Stimulated activated naive CD8-positive, alpha-beta T cell treated with anti-CD3 and anti-CD28 coated beads, Interleukin-15, Interleukin-2, amounts not matched to agents 100 ng/mL and 50 ng/mL, for 24 hours (primary cell): ENCODE measurements at regions not wholly inside any gene's neighbourhood (a gene's known extent, or its start where the extent isn't known, plus 50 kb on each side); places are given as distances from the start of the nearest gene placed in this dataset.

ENCODE experiments used
- H3K27ac Mint-ChIP-seq: one replicate; pipeline ENCODE4 v1.8.0; 2021; ENCODE audit warnings: mild to moderate bottlenecking, mixed read lengths
- H3K27me3 Mint-ChIP-seq: one replicate; pipeline ENCODE4 v1.8.0; 2021; ENCODE audit warnings: mixed read lengths
- H3K36me3 Mint-ChIP-seq: one replicate; pipeline ENCODE4 v1.8.0; 2021; ENCODE audit warnings: low read depth, mixed read lengths
- H3K4me1 Mint-ChIP-seq: one replicate; pipeline ENCODE4 v1.8.0; 2021; ENCODE audit warnings: low read depth, mixed read lengths
- H3K4me3 Mint-ChIP-seq: one replicate; pipeline ENCODE4 v1.8.0; 2021; ENCODE audit warnings: mild to moderate bottlenecking, mixed read lengths
- H3K9me3 Mint-ChIP-seq: one replicate; pipeline ENCODE4 v1.8.0; 2021; ENCODE audit warnings: mixed read lengths

DNA sequence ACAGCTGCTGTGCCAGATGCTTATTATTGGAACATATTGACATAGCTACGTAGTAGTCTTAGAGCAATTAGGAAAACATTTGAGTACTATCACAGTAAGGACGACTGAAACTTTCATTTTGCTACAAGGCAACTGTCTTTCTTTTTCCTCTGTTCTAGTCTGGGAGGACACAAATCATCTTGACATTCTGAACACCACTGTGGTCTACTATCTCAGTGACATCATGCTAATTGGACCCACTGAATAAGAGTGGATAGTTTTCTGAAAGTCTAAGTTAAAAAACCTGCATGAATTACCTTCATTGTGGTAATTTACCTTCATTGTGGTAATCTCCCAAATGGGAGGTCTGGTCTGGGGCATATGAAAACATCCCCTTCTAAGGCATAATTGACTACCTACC, 163.3 kb upstream of the MOCS1 start:
- H3K9me3 Mint-ChIP-seq: no peaks in the 10 kb centered on the region
- no peaks in the 10 kb centered on the region for H3K36me3 Mint-ChIP-seq
- no peak overlapping the region for H3K4me3 Mint-ChIP-seq
- H3K27ac Mint-ChIP-seq: no peak overlapping the region
- H3K4me1 Mint-ChIP-seq: no peaks in the 10 kb centered on the region
- no peaks in the 10 kb centered on the region for H3K27me3 Mint-ChIP-seq

DNA sequence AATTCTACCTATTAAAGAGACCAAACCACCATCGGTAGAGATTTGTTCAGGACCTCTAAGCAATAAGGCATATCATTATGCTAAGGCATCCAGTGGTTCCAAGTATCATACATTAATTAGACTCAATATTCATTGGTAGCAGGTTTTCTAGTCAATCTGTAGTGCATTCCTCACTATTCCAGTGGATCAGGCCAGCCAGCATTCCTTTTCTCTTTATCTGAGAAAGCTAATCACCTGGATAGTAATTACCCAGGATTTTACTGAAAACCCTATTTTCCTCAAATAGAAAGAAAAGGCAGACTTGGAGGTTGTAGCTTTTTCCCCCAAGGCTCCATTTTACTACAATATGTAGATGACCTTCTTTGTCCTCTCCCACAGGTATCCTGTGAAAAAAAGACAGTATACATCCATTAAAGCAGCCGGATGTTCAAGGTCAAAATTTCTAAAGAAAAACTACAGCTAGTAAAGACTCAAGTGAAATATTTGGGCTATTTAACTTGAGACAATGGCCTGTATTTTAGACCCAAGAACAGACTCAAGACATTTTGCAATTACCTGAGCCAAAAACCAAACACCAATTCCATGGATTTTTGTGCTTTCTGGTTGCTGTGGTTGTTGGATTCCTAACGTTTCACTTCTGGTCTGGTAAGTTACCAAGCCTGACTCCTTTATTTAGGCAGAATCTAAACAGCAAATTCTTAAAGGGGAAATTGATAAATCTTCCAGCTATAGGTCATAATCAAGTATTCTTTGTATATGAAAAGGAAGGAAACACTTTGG, 149.1 kb upstream of the MOCS1 start:
- no peaks in the 10 kb centered on the region for H3K4me1 Mint-ChIP-seq
- no peak overlapping the region for H3K4me3 Mint-ChIP-seq
- H3K27ac Mint-ChIP-seq: no peak overlapping the region
- no peaks in the 10 kb centered on the region for H3K36me3 Mint-ChIP-seq
- peaks cover 16% of the 10 kb centered on the region for H3K27me3 Mint-ChIP-seq
- peaks cover 6% of the 10 kb centered on the region for H3K9me3 Mint-ChIP-seq

DNA sequence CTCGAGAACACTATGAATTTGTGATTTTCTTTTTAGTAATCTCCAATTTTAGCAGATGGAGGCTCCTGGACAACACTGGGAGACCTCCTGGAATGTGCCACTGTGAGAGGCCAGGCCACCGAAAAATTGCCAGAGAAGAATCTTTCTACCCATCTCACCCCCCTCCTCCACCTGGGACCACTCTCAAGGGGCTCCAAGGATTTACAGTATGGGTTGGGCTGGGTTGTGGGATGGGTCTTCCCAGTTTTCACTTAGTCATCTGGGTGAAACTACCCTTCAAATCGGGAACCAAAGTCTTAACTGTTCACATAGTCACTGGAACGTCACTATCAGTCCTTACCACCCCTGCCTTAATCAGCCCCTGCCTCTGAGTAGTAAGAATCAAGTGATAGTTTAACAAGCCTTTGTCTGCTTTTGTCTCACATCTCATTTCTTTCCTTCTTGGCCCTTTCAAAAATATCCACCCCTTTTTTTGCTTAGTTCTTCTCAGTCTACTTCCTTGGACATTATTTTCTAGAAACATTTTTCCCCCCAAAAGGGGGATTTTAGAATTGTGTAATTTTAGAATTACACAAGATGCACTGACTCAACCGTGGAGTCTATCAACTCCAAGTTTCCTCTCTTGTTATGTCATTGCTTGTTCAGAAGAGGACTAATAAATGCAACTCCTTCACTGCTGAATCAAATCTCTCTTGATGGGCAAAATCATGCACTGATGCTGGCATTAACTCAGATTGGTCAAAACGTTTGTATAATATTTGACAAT, 148.2 kb upstream of the MOCS1 start:
- no peaks in the 10 kb centered on the region for H3K36me3 Mint-ChIP-seq

DNA sequence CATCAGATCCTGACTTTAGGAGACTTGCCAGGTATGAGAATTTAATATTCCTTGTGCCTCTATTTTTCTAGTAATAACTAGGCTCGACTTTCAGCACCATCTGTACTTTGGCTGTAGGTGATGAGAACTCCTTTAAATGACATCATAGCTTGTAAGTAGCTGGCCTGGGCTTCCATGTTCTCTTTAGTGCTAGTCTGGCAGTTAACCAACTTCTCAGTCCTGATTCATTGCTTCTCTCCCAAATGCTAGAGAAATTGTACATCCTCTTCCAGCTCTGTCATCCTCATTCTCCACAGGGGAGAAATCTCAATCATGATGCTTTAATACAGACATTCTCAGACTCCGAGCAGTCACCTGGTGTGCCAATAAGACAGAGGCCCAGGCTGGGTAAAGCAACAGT, 143.5 kb upstream of the MOCS1 start:
- H3K4me3 Mint-ChIP-seq: no peak overlapping the region
- H3K27ac Mint-ChIP-seq: no peak overlapping the region

More for the DNA sequence above, 148.2 kb upstream of the MOCS1 start:
- H3K4me3 Mint-ChIP-seq: no peak overlapping the region
- no peaks in the 10 kb centered on the region for H3K4me1 Mint-ChIP-seq
- H3K9me3 Mint-ChIP-seq: no peaks in the 10 kb centered on the region
- no peak overlapping the region for H3K27ac Mint-ChIP-seq
- peaks cover 16% of the 10 kb centered on the region for H3K27me3 Mint-ChIP-seq

DNA sequence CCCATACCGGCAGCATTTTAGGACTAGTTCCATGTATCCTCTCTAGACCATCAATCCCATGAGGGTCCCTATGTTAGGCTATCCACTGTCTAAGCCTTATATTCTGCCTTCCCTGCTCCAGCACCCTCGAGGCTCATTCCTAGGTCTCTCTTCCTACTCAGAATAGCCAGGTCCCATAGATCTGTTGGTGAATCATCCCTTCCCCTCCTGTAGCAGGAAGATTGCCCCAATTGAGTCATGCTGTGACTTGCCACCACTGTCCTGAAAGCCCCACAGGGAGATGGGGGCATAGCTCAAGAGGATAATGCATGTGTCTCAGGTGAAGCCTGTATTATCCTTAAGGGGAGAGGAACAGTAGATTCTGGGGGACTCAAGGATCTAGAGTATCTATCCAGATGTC, 143.1 kb upstream of the MOCS1 start:
- no peak overlapping the region for H3K4me3 Mint-ChIP-seq
- H3K4me1 Mint-ChIP-seq: no peaks in the 10 kb centered on the region
- H3K27ac Mint-ChIP-seq: no peak overlapping the region
- no peaks in the 10 kb centered on the region for H3K36me3 Mint-ChIP-seq
- H3K27me3 Mint-ChIP-seq: peaks cover 31% of the 10 kb centered on the region
- no peaks in the 10 kb centered on the region for H3K9me3 Mint-ChIP-seq

More for the DNA sequence above, 143.5 kb upstream of the MOCS1 start:
- Mint-ChIP-seq H3K27me3 (peaks cover 29% of the 10 kb centered on the region), H3K9me3 (no peaks in the 10 kb centered on the region), H3K36me3 (no peaks in the 10 kb centered on the region), H3K4me1 (no peaks in the 10 kb centered on the region)

DNA sequence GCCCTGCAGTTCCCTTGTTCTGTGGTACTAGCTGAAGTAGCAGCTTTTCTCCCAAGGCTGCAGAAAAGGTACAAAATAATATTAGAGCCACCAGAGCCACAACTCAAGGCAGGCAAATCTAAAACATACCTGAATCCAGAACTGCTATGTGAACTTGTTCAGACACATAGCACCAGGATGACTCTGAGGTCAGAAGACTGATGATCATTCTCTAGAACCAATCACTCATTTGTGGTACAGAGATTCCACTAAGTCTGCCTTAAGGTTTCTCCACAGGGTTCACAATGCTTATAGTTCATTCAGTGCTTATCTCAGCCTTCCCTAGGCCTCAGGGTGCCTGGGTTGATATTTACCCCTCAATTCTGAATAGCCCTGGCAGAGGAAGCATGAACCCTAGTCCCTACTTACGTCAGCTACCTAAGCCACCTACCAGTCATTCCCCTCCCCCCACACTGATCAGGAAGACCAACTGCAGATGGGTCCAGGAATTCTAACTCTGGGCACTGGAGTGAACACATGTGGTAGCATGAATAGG, 140.9 kb upstream of the MOCS1 start:
- Mint-ChIP-seq H3K36me3 (no peaks in the 10 kb centered on the region), H3K4me1 (no peaks in the 10 kb centered on the region), H3K27me3 (peaks cover 27% of the 10 kb centered on the region)

DNA sequence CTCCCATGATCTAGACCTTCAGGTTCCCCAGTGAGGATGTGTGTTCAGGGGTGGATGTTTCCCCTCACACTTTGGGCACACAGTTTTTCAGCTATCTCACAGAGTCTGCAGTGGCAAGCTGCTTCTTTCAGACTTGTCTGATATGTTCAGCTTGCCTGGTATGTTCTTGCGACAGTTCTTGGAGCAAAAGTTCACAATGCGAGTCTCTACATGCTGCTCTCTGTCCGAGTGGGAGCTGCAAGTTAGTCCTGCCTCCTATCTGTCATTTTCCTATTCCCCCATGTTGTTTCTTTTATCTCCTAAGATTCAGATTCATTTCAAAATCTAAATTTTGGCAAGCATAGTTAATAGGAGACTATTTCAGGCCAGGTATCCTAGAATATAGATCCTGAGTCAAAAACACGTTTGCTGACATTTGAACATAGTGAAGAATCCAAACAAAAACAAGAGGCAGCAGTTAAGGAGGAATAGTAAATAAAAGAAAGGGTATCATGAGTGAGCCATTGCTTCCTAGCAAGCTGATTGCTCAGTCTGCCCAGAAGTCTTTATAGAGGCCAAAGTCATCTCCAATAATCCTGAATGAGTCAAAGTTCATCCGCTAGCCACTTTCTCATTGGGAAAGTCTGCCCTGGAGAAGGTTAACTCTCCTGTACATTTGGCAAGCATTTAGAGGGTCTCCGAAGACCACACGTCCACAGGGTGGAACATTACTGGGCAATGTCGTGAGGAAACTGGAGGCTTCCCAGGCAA, 140.2 kb upstream of the MOCS1 start:
- no peaks in the 10 kb centered on the region for H3K36me3 Mint-ChIP-seq
- no peaks in the 10 kb centered on the region for H3K9me3 Mint-ChIP-seq
- H3K27ac Mint-ChIP-seq: no peak overlapping the region
- peaks cover 27% of the 10 kb centered on the region for H3K27me3 Mint-ChIP-seq
- H3K4me1 Mint-ChIP-seq: no peaks in the 10 kb centered on the region
- no peak overlapping the region for H3K4me3 Mint-ChIP-seq

More for the DNA sequence above, 140.9 kb upstream of the MOCS1 start:
- Mint-ChIP-seq H3K27ac (no peak overlapping the region), H3K4me3 (no peak overlapping the region), H3K9me3 (no peaks in the 10 kb centered on the region)

DNA sequence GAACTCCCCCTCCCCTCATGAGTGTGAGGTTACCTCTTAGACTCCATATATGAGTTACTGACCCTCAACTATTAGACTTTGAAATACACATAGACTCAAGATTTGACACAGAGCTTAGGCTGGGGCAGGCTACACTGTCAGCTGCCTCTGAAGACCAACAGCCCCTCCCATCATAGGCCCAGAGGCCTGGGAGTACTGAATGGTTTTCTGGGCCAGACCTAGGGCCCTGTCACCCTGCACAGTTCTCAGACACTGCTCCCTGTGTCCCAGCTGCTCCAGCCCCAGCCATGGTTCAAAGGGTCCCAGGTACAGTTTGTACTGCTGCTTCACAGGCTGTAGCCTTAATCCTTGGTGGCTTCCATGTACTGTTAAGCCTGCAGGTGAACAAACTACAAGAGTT, 132.1 kb upstream of the MOCS1 start:
- no peak overlapping the region for H3K27ac Mint-ChIP-seq
- no peaks in the 10 kb centered on the region for H3K36me3 Mint-ChIP-seq
- H3K4me3 Mint-ChIP-seq: no peak overlapping the region
- H3K27me3 Mint-ChIP-seq: peaks cover 6% of the 10 kb centered on the region
- no peaks in the 10 kb centered on the region for H3K4me1 Mint-ChIP-seq
- peaks cover 14% of the 10 kb centered on the region for H3K9me3 Mint-ChIP-seq

DNA sequence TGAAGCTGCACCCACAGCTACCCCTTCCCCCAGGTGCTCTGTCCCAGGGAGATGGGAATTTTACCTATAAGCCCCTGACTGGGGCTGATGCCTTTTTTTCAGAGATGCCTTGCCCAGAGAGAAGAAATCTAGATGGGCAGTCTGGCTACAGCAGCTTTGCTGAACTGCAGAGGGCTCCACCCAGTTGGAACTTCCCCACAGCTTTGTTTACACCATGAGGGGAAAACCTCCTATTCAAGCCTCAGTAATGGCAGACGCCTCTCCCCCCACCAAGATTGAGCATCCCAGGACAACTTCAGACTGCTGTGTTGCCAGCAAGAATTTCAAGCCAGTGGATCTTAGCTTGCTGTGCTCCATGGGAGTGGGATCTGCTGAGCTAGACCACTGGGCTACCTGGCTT, 122.6 kb upstream of the MOCS1 start:
- Mint-ChIP-seq H3K27ac (no peak overlapping the region), H3K4me1 (no peaks in the 10 kb centered on the region), H3K27me3 (peaks cover 3% of the 10 kb centered on the region), H3K9me3 (no peaks in the 10 kb centered on the region), H3K4me3 (no peak overlapping the region), H3K36me3 (no peaks in the 10 kb centered on the region)

DNA sequence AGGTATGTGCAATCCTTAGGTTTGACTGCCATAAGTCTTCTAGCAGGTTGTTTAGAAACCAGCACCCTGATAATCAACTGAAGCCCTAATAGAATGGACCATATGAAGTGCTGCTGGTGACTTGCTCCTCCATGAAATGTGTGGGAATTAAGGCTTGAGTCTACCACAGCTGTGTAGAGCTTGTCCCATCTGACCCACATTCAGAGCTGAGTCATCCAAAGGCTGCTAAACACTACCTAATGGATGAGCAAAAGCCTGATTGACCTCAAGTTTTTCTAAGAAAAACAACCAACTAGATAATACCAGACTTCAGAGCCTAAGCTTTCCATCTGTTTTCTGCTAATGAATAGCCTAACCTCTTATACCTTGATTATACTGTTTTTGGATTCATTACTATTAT, 120.3 kb upstream of the MOCS1 start:
- Mint-ChIP-seq H3K27ac (no peak overlapping the region), H3K27me3 (peaks cover 8% of the 10 kb centered on the region), H3K36me3 (no peaks in the 10 kb centered on the region), H3K9me3 (no peaks in the 10 kb centered on the region), H3K4me1 (no peaks in the 10 kb centered on the region), H3K4me3 (no peak overlapping the region)

DNA sequence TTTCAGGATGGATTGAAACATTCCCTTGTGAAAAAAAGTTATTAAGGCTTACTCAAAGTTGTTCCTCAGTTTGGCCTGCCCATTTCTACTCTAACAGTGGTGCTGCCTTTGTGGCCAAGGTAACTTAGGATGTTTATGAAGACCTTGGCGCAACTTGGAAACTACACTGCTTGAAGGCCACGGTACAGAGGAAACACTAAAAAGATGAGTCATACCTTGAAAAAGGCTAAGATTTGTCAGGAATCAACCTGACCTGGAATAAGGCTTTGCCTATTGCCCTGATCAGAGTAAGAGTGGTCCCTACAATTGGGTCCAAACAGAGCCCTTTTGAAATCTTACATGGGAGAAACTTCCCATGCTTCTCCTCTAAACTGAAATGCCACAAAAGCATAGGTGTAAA, 119.9 kb upstream of the MOCS1 start:
- no peak overlapping the region for H3K27ac Mint-ChIP-seq
- no peak overlapping the region for H3K4me3 Mint-ChIP-seq
- no peaks in the 10 kb centered on the region for H3K9me3 Mint-ChIP-seq
- peaks cover 8% of the 10 kb centered on the region for H3K27me3 Mint-ChIP-seq
- no peaks in the 10 kb centered on the region for H3K4me1 Mint-ChIP-seq
- no peaks in the 10 kb centered on the region for H3K36me3 Mint-ChIP-seq

DNA sequence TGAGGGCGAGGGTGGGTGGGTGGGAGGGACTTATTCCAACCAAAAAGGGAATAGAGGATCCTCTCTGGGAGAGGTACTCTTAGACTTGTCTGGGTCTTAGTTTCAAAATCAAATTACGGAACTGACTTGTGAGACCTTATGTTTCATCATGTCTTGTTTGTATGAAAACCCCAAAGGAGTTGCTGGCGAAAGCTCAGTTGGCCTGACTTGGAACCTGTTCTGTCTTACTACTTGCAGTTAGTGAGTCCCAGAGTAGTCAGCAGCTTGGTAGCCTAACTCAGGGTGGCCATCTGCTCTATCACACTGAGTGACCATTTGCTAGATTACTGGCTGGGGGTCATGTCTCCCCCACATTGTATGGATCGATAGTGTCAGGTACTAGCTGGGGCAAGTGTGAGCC, 114.9 kb upstream of the MOCS1 start:
- H3K36me3 Mint-ChIP-seq: no peaks in the 10 kb centered on the region
- no peak overlapping the region for H3K27ac Mint-ChIP-seq
- H3K4me3 Mint-ChIP-seq: no peak overlapping the region
- H3K4me1 Mint-ChIP-seq: no peaks in the 10 kb centered on the region
- H3K9me3 Mint-ChIP-seq: peaks cover 4% of the 10 kb centered on the region
- H3K27me3 Mint-ChIP-seq: peaks cover 11% of the 10 kb centered on the region

DNA sequence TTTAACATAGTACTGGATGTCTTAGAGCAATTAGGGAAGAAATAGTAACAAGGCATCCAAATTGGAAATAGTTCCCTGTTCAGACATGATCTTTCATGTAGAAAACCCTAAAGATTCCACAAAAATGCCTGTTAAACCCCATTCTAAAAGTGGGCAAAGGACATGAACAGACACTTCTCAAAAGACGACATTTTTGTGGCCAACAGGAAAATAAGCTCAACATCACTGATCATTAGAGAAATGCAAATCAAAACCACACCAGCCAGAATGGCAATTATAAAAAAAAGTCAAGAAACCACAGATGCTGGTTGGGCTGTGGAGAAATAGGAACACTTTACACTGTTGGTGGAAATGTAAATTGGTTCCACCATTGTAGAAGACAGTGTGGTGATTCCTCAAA, 109.9 kb upstream of the MOCS1 start:
- no peaks in the 10 kb centered on the region for H3K4me1 Mint-ChIP-seq
- H3K27ac Mint-ChIP-seq: no peak overlapping the region

DNA sequence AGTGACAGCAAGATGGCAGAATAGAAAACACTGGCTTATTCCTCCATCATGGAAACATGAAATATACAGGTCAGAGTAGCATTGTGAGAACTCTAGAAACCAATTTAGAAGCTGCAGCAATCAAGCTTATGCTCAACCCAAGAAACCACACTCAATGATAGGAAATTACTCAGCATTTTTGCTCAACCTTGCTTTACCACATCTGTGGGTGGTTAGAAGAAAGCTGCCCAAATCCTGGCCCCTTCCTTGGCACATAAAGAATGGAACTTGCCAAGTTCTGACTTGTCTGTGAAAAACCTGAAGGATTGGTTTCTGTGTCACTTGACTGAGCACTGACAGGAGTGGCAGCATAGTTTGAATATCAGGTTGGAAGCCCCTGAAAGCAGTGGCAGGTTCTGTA, 108.0 kb upstream of the MOCS1 start:
- Mint-ChIP-seq H3K27me3 (peaks cover 19% of the 10 kb centered on the region), H3K36me3 (no peaks in the 10 kb centered on the region), H3K9me3 (peaks cover 13% of the 10 kb centered on the region), H3K27ac (no peak overlapping the region), H3K4me3 (no peak overlapping the region), H3K4me1 (no peaks in the 10 kb centered on the region)

More for the DNA sequence above, 109.9 kb upstream of the MOCS1 start:
- no peak overlapping the region for H3K4me3 Mint-ChIP-seq
- no peaks in the 10 kb centered on the region for H3K36me3 Mint-ChIP-seq
- H3K27me3 Mint-ChIP-seq: peaks cover 15% of the 10 kb centered on the region
- peaks cover 13% of the 10 kb centered on the region for H3K9me3 Mint-ChIP-seq

DNA sequence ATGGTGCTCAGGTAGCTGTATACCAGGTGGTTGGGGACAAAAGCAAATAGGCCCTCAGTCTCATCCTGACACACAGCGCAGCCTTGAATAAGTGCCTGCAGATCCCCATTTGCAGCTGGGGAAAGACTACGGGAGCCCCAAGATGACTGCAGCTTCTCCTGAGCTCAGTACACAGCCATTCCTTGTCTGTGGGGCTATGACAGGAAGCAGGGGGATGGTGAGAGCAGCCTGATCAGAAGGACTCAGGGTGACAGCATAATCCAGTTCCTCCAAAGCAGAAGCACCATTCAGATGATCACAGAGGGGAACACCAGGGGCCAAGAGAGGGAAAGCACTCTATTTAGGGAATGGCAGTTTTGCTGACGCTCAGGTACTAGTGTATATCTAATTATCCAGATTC, 104.8 kb upstream of the MOCS1 start:
- no peak overlapping the region for H3K4me3 Mint-ChIP-seq
- no peak overlapping the region for H3K27ac Mint-ChIP-seq
- H3K27me3 Mint-ChIP-seq: peaks cover 16% of the 10 kb centered on the region
- H3K9me3 Mint-ChIP-seq: peaks cover 9% of the 10 kb centered on the region
- H3K36me3 Mint-ChIP-seq: no peaks in the 10 kb centered on the region
- no peaks in the 10 kb centered on the region for H3K4me1 Mint-ChIP-seq
